NCI-H526 (cell line): ENCODE measurements at regions not wholly inside any gene's neighbourhood (a gene's known extent, or its start where the extent isn't known, plus 50 kb on each side); places are given as distances from the start of the nearest gene placed in this dataset.

Source experiments
- DNase-seq, 2 experiments: peaks; one replicate each; lab custom pipeline; 2025; lab: John Stamatoyannopoulos, UW

DNA sequence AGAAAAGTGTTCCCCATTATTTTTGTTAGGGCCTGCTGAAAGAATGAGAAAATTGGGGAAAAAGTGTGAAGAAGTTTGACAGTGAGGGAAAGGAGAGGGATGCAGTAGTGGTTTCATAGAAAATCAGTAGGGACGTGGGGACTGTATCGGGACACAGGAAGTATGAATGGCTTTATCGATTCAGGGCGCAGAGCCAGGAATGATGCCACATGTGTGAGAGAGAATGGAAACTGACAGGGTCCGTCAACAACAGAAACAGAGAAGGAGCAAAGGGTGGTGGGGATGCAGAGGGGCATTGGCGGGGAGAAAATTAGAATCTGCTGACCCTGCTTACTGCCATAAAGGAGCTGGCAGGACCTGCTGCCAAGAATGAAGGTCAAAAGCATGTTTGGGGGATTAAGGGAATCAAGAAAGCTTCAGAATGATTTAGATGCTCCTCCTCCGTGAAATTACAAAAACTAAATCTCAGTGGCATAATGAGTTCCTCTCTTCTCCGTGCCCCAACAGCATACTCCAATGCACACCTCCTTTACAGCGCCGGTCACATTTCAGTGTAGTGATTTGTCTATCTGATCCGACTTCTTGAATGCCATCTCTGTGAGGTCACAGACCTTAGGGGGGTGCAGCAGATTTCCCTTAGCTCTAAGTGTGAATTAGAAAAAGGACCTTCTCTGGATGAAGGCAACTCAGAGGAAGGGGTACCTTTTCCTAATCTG lies 92.6 kb downstream of the EMP1 start:
- DNase-seq: no peak

DNA sequence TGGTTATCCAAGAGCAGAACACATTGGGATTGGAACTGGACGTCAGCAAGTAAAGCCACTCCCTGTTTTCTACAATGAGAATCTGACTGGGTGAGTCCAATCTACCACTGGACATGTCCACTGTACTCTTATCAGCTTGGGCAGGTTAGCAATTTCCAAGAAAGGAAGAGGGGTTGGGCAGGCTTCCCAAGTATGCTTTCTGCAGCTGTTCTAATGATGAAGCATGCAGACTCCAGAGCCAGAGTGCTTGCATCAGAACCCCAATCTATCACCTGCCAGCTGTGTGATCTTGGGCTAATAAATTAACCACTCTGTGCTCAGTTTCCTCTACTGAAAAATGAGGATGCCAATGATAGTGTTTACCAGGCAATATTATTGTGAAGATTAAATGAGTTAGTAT lies 92.0 kb downstream of the EMP1 start:
- DNase-seq: no peak

DNA sequence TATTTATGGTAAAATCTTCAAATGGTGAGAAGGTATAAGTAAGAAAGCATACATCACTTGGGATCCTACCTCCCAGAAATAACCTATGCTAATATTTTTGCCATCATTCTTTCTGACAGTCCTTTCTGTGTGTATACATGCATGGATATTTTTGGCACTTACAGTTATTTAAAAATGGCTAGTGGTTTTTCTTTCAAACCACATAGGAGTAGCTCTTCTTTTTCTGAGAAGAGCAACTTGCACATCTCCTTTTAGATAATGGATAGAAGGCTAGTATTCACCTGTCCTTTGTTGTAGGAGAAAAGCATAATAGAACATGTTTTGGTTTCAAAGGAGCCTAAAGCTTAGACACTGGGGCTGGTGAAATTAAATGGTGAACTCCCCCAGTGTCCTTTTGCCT lies 87.3 kb downstream of the EMP1 start:
- no peak for DNase-seq

DNA sequence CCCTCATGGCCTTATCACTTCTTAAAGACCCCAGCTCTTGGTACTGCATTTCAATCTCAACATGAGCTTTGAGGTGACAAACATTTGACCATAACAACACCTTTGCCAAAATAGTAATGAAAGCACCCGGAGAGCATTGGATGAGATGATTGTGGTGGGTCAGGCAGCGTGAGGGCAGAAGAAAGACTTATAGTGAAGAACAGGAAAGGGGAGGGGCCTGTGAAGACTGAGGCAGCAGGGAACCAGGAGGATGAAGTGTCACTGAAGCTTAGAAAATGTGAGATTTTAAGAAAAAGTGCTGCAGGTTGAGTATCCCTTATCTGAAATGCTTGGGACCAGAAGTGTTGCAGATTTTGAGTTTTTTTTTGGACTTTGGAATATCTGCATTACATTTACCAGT lies 86.3 kb downstream of the EMP1 start:
- DNase-seq: no peak

DNA sequence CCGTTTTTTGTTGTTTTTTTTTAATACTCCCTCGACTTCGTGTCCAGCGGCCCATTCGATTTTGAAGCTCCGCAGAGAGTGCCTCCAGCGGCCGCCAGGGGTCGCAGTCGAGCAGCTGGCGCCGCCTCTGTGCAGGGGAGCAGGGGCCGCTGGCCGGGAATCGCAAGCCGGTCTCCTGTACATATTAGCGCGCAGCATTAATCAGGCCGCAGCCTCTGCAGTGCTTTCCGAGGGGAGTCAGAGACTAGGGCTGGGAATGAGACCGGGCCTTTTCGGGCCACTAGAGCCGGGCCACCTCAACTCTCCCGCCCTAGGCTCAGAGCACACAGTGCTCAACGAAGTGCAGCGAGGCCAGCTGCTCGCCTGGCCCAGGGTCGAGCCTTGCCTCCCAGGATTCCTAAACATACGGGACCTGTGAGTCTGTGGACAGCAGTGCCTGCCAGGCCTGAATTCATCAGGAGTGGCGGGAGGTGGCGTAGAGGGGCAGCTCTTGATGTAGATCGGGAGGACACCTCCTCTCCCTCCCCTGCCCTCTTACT lies 81.8 kb downstream of the EMP1 start:
- peak in 1 of 2 experiments; percentile 83 for DNase-seq

DNA sequence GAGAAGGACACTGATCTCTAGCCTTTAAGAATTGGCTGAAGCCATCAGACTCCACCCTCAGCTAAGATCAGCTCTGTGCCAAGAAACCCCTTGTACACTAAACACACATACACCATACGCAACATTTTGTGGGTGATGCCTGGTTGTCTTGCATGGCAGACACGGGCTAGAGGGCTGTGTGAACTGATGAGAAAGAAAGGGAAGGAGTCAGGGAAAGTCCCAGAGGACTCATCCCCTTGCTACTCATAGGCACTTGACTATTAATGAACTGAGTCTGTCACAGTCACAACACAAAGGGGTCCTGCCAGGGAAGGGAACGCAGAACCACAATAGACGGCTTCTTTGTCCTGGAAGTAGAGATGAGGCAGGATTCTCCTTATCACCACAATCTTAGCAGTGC lies 80.8 kb downstream of the EMP1 start:
- no peak for DNase-seq

DNA sequence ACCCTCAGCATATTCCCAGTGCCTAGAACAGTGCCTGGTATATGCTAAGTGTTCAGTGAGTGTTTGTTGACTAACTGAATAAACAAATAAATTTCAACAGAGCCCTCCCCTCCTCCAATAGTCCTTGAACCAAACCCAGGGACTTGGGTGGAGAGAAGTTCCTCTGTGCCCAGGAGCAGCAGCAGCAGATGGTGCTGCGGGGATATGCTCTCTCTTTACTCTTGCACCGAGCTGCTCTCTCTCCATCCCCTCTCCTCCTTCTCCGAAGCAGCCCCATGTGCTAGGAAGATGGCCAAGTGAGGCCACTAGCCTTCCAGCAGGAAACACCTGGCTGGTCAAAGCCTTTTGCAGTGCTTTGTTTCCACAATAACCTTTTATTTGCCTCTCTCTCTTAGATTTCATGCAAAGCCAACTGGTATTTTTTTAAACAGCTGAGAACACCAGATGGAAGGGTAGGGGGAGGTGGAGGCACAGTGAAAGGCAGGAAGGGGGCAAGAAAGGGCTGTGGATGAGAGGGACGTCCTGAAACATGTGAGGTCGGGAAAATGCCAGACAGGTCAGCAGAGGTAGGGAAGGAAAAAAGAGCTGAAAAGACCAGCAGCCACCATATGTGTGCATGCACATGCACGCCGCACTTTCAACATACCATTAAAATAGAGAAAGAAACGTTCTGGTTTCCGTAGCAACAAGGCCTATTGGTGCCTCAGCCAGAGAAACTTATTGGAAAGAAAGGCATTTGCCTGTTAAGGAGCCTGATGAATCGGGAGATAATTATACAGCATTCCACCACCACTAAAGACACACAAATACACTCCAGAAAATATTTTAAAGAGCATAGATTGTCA lies 78.9 kb downstream of the EMP1 start:
- peak in 1 of 2 experiments; percentile 9 for DNase-seq

DNA sequence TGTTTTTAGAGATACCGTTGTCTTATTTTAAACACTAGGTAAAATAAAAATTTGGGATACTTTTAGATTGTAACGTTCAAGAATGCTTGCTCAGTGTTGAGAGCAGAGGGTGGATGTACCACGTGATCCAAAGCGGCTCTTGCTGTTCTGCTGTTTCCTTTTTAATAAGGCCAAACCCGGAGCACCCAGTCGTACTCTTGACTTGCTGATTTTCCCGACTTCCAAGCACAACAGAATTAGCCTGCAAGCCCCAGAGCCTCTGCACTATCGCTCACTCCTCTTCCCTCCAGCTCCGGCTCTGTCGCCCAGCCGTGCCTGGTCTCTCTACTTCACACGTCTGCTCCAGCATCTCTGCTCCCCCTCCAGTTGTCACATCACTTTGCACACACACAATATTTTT lies 77.3 kb downstream of the EMP1 start:
- no peak for DNase-seq

DNA sequence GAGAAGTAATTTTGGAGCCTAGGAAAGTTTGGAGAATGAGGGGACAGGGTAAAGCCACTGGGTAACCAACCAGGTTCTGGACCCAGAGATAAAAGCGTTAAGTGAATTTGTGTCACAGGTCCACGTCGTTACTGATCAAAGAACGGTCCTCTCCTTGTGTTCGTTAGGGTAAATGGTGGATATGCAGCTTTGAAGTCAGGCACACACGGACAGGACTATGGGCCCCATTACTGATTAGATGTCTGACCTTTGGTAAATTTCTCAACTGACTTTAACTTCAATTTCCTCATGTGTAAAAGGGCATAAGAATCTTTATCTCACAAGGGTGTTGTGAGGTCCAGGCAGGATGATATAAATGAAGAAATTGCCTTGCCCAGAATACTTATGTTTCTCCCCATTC lies 76.6 kb downstream of the EMP1 start:
- no peak for DNase-seq

DNA sequence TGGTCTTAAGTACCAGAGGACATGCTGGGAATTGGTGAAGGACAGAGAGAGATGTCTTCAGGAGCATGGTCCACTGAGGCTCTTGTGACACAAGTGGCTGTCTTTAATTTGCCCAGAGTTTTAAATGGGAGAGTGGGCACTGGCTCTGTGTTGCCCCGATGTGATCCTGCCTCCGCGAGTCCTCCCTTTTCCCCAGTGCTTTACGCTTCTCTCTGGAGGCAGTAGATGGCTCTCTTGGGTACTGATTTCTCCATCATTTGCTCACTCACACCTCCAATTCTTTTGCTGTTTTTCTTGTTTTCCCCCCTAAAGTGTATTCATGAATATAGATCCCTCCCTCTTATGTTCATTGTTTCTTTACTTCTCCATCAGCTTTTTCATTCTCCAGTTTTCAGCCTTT lies 74.3 kb downstream of the EMP1 start:
- no peak for DNase-seq
